Stimulated activated CD8-positive, alpha-beta memory T cell treated with anti-CD3 and anti-CD28 coated beads, Interleukin-4, amount 100 ng/mL, for 48 hours (primary cell): ENCODE measurements at regions not wholly inside any gene's neighbourhood (a gene's known extent, or its start where the extent isn't known, plus 50 kb on each side); places are given as distances from the start of the nearest gene placed in this dataset.

Source experiments
- DNase-seq: peaks from one replicate; pipeline ENCODE4 v3.0.0-alpha.2; 2020

GRCh38 chr15:67992411-67992810, 61.7 kb upstream of the PIAS1 start:
- DNase-seq = no peak

GRCh38 chr15:67992834-67993233, 61.3 kb upstream of the PIAS1 start:
- DNase-seq = no peak

- no peak for DNase-seq
These were observed 56.1 kb upstream of the PIAS1 start for GRCh38 chr15:67997996-67998395.

- no peak for DNase-seq
These were observed 55.4 kb upstream of the PIAS1 start for GRCh38 chr15:67998599-67999133.

DNA sequence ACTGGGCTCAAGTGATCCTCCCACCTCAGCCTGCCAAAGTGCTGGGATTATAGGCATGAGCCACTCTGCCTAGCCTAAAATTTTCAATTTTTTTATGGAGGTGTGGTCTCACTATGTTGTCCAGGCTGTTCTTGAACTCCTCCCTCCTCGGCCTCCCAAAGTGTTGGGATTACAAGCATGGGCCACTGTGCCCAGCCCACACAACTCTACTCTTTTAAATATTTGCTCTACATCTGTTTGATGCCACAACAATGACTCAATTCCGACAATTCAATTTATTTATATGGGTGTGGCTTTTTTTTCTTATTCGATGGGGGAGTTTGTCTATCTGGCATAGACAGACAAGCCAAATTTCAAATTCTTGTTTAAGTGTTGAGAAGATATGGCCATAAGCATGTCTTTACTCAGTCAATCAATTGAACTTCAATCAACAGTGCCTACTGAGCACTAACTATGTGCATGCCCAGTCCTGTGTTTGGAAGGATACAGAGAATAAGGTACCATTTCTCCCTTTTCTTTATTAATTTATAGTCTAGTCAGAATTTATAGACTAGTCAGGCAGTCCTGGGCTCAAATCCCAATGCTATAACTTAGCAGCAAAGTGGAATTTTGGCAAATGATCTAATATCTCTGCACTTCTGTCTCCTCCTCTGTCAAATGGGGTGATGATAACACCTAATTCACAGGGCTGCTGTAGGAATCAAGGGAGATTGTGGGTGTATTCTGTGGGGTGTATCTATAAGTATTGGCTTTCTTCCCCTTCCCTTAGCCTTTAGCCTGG, 54.6 kb upstream of the PIAS1 start:
- DNase-seq = no peak

GRCh38 chr15:68000754-68001153, 53.4 kb upstream of the PIAS1 start:
- no peak for DNase-seq

DNA sequence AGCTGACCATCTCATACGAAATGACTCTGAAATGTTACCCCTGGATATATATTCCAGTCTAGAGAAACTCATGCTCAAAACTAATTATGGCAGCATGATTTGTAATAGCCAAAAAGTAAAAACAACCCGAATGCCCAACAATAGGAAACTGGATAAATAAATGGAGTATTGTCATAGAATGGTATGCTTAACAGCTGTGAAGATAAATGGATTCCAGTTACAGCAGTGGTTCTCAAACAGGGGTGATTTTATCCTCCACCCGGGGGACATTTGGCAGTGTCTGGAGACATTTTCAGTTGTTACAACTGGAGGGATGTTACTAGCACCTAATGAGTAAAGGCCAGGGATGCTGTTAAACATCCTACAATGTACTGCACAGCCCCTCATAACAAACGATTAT, 52.3 kb upstream of the PIAS1 start:
- no peak for DNase-seq

DNA sequence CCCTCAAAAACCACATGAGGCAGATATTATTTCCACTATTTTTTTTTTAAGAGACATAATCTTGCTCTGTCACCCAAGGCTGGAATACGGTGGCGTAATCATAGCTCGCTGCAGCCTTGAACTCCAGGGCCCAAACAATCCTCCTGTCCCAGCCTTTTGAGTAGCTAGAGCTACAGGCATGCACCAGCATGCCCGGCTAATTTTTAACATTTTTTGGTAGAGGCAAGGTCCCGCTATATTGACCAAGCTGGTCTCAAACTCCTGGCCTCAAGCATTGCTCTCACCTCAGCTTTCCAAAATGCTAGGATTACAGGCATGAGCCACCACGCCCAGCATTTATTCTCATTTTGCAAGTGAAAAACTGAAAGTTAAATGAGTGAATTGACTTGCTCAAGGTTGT, 50.8 kb upstream of the PIAS1 start:
- DNase-seq = no peak
